ENCODE measurements at regions not wholly inside any gene's neighbourhood (a gene's known extent, or its start where the extent isn't known, plus 50 kb on each side); places are given as distances from the start of the nearest gene placed in this dataset.

DNA sequence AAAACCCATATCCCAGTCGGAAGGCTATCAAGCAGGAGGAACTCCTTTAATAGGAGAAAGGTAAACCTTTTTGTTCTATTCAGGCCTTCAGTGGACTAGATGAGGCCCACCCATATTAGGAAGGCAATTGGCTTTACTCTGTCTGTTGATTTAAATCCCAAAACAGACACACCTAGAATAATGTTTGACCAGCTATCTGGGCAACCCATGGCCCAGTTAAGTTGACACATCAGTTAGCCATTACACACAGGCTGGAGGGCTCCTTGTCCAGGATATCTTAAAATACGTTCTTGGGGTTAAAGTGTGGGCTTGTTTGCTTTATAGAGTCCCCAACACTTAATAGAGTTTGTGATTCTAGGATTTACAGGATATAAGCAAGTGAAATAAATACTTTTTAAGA is 339.0 kb upstream of the PRKCQ start:
- Histone ChIP-seq H3F3A (replicated peaks; ENCODE audit: low read depth) (no peaks in the 10 kb centered on the region), H3K9me2 (ENCODE audit: insufficient read depth) (no peaks in the 10 kb centered on the region; the same call in none of the 2 replicates), H3K27me3 (ENCODE audit: insufficient read depth) (no peaks in the 10 kb centered on the region), H3K4me2 (no peak overlapping the region), H3K4me3 (no peak overlapping the region), H3K79me2 (replicated peaks; ENCODE audit: insufficient read depth) (no peaks in the 10 kb centered on the region), H3K27ac (ENCODE audit: low read depth) (no peak overlapping the region), H3K4me1 (ENCODE audit: insufficient read depth) (peaks cover 8% of the 10 kb centered on the region; the same call in 1 of the 2 replicates), H4K20me1 (replicated peaks; ENCODE audit: insufficient read depth) (no peaks in the 10 kb centered on the region), H2AFZ (no peak overlapping the region), H3K36me3 (ENCODE audit: insufficient read depth) (no peaks in the 10 kb centered on the region)
- peaks cover 4% of the 10 kb centered on the region for H3K27me3 Mint-ChIP-seq (ENCODE audit: insufficient read depth, low read depth, poor library complexity)
- no peak overlapping the region for H3K4me3 Mint-ChIP-seq
- H3K27ac Mint-ChIP-seq, result no peak overlapping the region
- H3K9me3 Mint-ChIP-seq, result no peaks in the 10 kb centered on the region; the same call in 1 of the 3 replicates
- ATAC-seq, result no peak
- TF ChIP-seq JUNB (IDR thresholded peaks at IDR 0.05; ENCODE audit: unreplicated experiment), result no peak
- TF ChIP-seq EZH2 (IDR thresholded peaks at IDR 0.05; ENCODE audit: low read depth, unreplicated experiment), result no peak
- TF ChIP-seq, protein P1, sequence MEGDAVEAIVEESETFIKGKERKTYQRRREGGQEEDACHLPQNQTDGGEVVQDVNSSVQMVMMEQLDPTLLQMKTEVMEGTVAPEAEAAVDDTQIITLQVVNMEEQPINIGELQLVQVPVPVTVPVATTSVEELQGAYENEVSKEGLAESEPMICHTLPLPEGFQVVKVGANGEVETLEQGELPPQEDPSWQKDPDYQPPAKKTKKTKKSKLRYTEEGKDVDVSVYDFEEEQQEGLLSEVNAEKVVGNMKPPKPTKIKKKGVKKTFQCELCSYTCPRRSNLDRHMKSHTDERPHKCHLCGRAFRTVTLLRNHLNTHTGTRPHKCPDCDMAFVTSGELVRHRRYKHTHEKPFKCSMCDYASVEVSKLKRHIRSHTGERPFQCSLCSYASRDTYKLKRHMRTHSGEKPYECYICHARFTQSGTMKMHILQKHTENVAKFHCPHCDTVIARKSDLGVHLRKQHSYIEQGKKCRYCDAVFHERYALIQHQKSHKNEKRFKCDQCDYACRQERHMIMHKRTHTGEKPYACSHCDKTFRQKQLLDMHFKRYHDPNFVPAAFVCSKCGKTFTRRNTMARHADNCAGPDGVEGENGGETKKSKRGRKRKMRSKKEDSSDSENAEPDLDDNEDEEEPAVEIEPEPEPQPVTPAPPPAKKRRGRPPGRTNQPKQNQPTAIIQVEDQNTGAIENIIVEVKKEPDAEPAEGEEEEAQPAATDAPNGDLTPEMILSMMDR (conservative IDR thresholded peaks at IDR 0.05; ENCODE audit: low read depth in 2 of 2), result no peak
- no peak for TF ChIP-seq CREB1 (CRISPR knock-in tag; IDR thresholded peaks at IDR 0.05; ENCODE audit: low read depth)
- TF ChIP-seq, protein P2, sequence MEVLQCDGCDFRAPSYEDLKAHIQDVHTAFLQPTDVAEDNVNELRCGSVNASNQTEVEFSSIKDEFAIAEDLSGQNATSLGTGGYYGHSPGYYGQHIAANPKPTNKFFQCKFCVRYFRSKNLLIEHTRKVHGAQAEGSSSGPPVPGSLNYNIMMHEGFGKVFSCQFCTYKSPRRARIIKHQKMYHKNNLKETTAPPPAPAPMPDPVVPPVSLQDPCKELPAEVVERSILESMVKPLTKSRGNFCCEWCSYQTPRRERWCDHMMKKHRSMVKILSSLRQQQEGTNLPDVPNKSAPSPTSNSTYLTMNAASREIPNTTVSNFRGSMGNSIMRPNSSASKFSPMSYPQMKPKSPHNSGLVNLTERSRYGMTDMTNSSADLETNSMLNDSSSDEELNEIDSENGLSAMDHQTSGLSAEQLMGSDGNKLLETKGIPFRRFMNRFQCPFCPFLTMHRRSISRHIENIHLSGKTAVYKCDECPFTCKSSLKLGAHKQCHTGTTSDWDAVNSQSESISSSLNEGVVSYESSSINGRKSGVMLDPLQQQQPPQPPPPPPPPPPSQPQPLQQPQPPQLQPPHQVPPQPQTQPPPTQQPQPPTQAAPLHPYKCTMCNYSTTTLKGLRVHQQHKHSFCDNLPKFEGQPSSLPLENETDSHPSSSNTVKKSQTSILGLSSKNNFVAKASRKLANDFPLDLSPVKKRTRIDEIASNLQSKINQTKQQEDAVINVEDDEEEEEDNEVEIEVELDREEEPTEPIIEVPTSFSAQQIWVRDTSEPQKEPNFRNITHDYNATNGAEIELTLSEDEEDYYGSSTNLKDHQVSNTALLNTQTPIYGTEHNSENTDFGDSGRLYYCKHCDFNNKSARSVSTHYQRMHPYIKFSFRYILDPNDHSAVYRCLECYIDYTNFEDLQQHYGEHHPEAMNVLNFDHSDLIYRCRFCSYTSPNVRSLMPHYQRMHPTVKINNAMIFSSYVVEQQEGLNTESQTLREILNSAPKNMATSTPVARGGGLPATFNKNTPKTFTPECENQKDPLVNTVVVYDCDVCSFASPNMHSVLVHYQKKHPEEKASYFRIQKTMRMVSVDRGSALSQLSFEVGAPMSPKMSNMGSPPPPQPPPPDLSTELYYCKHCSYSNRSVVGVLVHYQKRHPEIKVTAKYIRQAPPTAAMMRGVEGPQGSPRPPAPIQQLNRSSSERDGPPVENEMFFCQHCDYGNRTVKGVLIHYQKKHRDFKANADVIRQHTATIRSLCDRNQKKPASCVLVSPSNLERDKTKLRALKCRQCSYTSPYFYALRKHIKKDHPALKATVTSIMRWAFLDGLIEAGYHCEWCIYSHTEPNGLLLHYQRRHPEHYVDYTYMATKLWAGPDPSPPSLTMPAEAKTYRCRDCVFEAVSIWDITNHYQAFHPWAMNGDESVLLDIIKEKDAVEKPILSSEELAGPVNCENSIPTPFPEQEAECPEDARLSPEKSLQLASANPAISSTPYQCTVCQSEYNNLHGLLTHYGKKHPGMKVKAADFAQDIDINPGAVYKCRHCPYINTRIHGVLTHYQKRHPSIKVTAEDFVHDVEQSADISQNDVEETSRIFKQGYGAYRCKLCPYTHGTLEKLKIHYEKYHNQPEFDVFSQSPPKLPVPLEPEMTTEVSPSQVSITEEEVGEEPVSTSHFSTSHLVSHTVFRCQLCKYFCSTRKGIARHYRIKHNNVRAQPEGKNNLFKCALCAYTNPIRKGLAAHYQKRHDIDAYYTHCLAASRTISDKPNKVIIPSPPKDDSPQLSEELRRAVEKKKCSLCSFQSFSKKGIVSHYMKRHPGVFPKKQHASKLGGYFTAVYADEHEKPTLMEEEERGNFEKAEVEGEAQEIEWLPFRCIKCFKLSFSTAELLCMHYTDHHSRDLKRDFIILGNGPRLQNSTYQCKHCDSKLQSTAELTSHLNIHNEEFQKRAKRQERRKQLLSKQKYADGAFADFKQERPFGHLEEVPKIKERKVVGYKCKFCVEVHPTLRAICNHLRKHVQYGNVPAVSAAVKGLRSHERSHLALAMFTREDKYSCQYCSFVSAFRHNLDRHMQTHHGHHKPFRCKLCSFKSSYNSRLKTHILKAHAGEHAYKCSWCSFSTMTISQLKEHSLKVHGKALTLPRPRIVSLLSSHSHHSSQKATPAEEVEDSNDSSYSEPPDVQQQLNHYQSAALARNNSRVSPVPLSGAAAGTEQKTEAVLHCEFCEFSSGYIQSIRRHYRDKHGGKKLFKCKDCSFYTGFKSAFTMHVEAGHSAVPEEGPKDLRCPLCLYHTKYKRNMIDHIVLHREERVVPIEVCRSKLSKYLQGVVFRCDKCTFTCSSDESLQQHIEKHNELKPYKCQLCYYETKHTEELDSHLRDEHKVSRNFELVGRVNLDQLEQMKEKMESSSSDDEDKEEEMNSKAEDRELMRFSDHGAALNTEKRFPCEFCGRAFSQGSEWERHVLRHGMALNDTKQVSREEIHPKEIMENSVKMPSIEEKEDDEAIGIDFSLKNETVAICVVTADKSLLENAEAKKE (CRISPR knock-in tag; IDR thresholded peaks at IDR 0.05), result no peak
- TF ChIP-seq STAT1 (IDR thresholded peaks at IDR 0.05; ENCODE audit: unreplicated experiment), result no peak
- no peak for TF ChIP-seq NANOG (IDR thresholded peaks at IDR 0.05; ENCODE audit: borderline replicate concordance)
- TF ChIP-seq, protein P3, sequence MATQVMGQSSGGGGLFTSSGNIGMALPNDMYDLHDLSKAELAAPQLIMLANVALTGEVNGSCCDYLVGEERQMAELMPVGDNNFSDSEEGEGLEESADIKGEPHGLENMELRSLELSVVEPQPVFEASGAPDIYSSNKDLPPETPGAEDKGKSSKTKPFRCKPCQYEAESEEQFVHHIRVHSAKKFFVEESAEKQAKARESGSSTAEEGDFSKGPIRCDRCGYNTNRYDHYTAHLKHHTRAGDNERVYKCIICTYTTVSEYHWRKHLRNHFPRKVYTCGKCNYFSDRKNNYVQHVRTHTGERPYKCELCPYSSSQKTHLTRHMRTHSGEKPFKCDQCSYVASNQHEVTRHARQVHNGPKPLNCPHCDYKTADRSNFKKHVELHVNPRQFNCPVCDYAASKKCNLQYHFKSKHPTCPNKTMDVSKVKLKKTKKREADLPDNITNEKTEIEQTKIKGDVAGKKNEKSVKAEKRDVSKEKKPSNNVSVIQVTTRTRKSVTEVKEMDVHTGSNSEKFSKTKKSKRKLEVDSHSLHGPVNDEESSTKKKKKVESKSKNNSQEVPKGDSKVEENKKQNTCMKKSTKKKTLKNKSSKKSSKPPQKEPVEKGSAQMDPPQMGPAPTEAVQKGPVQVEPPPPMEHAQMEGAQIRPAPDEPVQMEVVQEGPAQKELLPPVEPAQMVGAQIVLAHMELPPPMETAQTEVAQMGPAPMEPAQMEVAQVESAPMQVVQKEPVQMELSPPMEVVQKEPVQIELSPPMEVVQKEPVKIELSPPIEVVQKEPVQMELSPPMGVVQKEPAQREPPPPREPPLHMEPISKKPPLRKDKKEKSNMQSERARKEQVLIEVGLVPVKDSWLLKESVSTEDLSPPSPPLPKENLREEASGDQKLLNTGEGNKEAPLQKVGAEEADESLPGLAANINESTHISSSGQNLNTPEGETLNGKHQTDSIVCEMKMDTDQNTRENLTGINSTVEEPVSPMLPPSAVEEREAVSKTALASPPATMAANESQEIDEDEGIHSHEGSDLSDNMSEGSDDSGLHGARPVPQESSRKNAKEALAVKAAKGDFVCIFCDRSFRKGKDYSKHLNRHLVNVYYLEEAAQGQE (IDR thresholded peaks at IDR 0.05; ENCODE audit: unreplicated experiment), result no peak
- no peak for TF ChIP-seq ZNF114 (CRISPR knock-in tag; IDR thresholded peaks at IDR 0.05)
- no peaks in the 10 kb centered on the region; the same call in 2 of the 3 replicates for H3K36me3 Mint-ChIP-seq (ENCODE audit: low read depth)
- H3K4me1 Mint-ChIP-seq, result peaks cover 5% of the 10 kb centered on the region
- DNase-seq (ENCODE audit: low spot score), result no peak
